Mesenchymal stem cell (in vitro differentiated cells and primary cell): ENCODE measurements at regions not wholly inside any gene's neighbourhood (a gene's known extent, or its start where the extent isn't known, plus 50 kb on each side); places are given as distances from the start of the nearest gene placed in this dataset.

ENCODE experiments used
- DNase-seq: peaks from one replicate; pipeline ENCODE4 v3.0.0-alpha.2; 2013
- H2AFZ ChIP-seq: one replicate; pipeline ENCODE4 v1.6.1; 2013; ENCODE audit warnings: low read depth, mild to moderate bottlenecking, control low read depth, inconsistent platforms, low read length, moderate library complexity
- H2AK5ac ChIP-seq: 2 replicates; pipeline ENCODE4 v1.6.1; 2013; ENCODE audit warnings: low read length, moderate library complexity, mild to moderate bottlenecking, inconsistent platforms; ENCODE audit not compliant: severe bottlenecking
- H2BK120ac ChIP-seq: one replicate; pipeline ENCODE4 v1.6.1; 2013; ENCODE audit warnings: low read depth, mild to moderate bottlenecking, inconsistent platforms, low read length, moderate library complexity
- H2BK12ac ChIP-seq, 2 experiments: one replicate each; pipeline ENCODE4 v1.6.1; 2013; ENCODE audit warnings: inconsistent platforms in 2 of 2, low read length in 2 of 2, mild to moderate bottlenecking in 2 of 2, moderate library complexity in 2 of 2, control low read depth in 1 of 2
- H2BK15ac ChIP-seq: one replicate; pipeline ENCODE4 v1.6.1; 2013; ENCODE audit warnings: mild to moderate bottlenecking, low read depth, inconsistent platforms; ENCODE audit not compliant: poor library complexity, severe bottlenecking
- H2BK5ac ChIP-seq: 2 replicates; pipeline ENCODE4 v1.6.1; 2013; ENCODE audit warnings: low read depth, mild to moderate bottlenecking, low read length, control low read depth, inconsistent platforms; ENCODE audit not compliant: poor library complexity, severe bottlenecking
- H3K14ac ChIP-seq, 2 experiments: one replicate each; pipeline ENCODE4 v1.6.1; 2013; ENCODE audit warnings: inconsistent platforms in 2 of 2, low read length in 2 of 2, control low read depth in 1 of 2, mild to moderate bottlenecking in 1 of 2, moderate library complexity in 1 of 2
- H3K18ac ChIP-seq, 2 experiments: one replicate each; pipeline ENCODE4 v1.6.1; 2013; ENCODE audit warnings: inconsistent platforms in 2 of 2, low read length in 2 of 2, control low read depth in 1 of 2, low read depth in 1 of 2, mild to moderate bottlenecking in 1 of 2
- H3K23ac ChIP-seq, 2 experiments: one replicate each; pipeline ENCODE4 v1.6.1; 2013; ENCODE audit warnings: inconsistent platforms in 2 of 2, low read length in 2 of 2, mild to moderate bottlenecking in 2 of 2, moderate library complexity in 2 of 2, control low read depth in 1 of 2
- H3K27ac ChIP-seq: 2 replicates; pipeline ENCODE4 v1.5.1; 2013; ENCODE audit warnings: mild to moderate bottlenecking, moderate library complexity, low read length, control low read depth, inconsistent platforms; ENCODE audit not compliant: poor library complexity, severe bottlenecking
- H3K27me3 ChIP-seq, 2 experiments: 2 replicates each; pipeline versions ENCODE4 v1.6.1 to v1.7.0; 2013; ENCODE audit warnings: low read length in 2 of 2, mild to moderate bottlenecking in 2 of 2, moderate library complexity in 2 of 2, control low read depth in 1 of 2, inconsistent platforms in 1 of 2; ENCODE audit not compliant: control insufficient read depth in 1 of 2, insufficient read depth in 1 of 2
- H3K36me3 ChIP-seq, 2 experiments: 2 replicates each; pipeline versions ENCODE4 v1.6.1 to v1.7.0; 2013; ENCODE audit warnings: low read length in 2 of 2, control low read depth in 1 of 2, inconsistent platforms in 1 of 2, low read depth in 1 of 2, mild to moderate bottlenecking in 1 of 2; ENCODE audit not compliant: insufficient read depth in 2 of 2, control insufficient read depth in 1 of 2
- H3K4ac ChIP-seq, 2 experiments: one replicate each; pipeline ENCODE4 v1.6.1; 2013; ENCODE audit warnings: inconsistent platforms in 2 of 2, low read length in 2 of 2, mild to moderate bottlenecking in 2 of 2, moderate library complexity in 2 of 2, control low read depth in 1 of 2, low read depth in 1 of 2
- H3K4me1 ChIP-seq: 2 replicates; pipeline ENCODE4 v1.6.1; 2013; ENCODE audit warnings: low read depth, low read length, control low read depth; ENCODE audit not compliant: control insufficient read depth, insufficient read depth
- H3K4me2 ChIP-seq: 2 replicates; pipeline ENCODE4 v1.6.1; 2013; ENCODE audit warnings: low read length, mild to moderate bottlenecking, inconsistent platforms; ENCODE audit not compliant: poor library complexity, severe bottlenecking
- H3K4me3 ChIP-seq, 2 experiments: 2 replicates each; pipeline versions ENCODE4 v1.5.1 to v1.7.0; 2013; ENCODE audit warnings: low read length in 2 of 2, mild to moderate bottlenecking in 2 of 2, control low read depth in 1 of 2, low read depth in 1 of 2; ENCODE audit not compliant: insufficient read depth in 1 of 2
- H3K79me1 ChIP-seq: replicated peaks from 2 replicates; pipeline ENCODE4 v1.6.1; 2013; ENCODE audit warnings: mild to moderate bottlenecking, control low read depth, low read length, inconsistent platforms; ENCODE audit not compliant: poor library complexity, severe bottlenecking
- H3K9ac ChIP-seq: 2 replicates; pipeline ENCODE4 v1.7.0; 2013; ENCODE audit warnings: mild to moderate bottlenecking, low read length, moderate library complexity
- H3K9me3 ChIP-seq: 2 replicates; pipeline ENCODE4 v1.7.0; 2013; ENCODE audit warnings: mild to moderate bottlenecking, low read length; ENCODE audit not compliant: control insufficient read depth
- H4K8ac ChIP-seq: one replicate; pipeline ENCODE4 v1.6.1; 2013; ENCODE audit warnings: inconsistent platforms, mild to moderate bottlenecking, low read length, moderate library complexity
- H4K91ac ChIP-seq: one replicate; pipeline ENCODE4 v1.6.1; 2013; ENCODE audit warnings: mild to moderate bottlenecking, low read length, inconsistent platforms
- WGBS: methylation state at CpG from one replicate; pipeline ENCODE4 v1.1.7; 2013; ENCODE audit warnings: mixed read lengths; 5-methylcytosine and 5-hydroxymethylcytosine counted together

- H2BK15ac ChIP-seq: no peak overlapping the region
- H2BK120ac ChIP-seq: no peak overlapping the region
- no peak overlapping the region for H3K18ac ChIP-seq
- H3K27ac ChIP-seq: no peak overlapping the region
- H2BK5ac ChIP-seq: no peak overlapping the region
- H3K36me3 ChIP-seq: no peaks in the 10 kb centered on the region
- peaks cover 7% of the 10 kb centered on the region for H3K9me3 ChIP-seq
- H3K9ac ChIP-seq: no peak overlapping the region
- 87% methylated on average over 5 of the region's 5 CpGs for WGBS
- H3K4me1 ChIP-seq: no peaks in the 10 kb centered on the region
- DNase-seq: no peak
- no peak overlapping the region for H4K8ac ChIP-seq
- H3K4me2 ChIP-seq: no peak overlapping the region
- H3K4me3 ChIP-seq: no peak overlapping the region
- no peak overlapping the region for H3K4ac ChIP-seq
- no peak overlapping the region for H2AFZ ChIP-seq
- no peak overlapping the region for H2BK12ac ChIP-seq
- no peak overlapping the region for H3K14ac ChIP-seq
- no peaks in the 10 kb centered on the region for H3K79me1 ChIP-seq
- H3K23ac ChIP-seq: no peak overlapping the region
- no peak overlapping the region for H4K91ac ChIP-seq
- no peaks in the 10 kb centered on the region for H3K27me3 ChIP-seq
- H2AK5ac ChIP-seq: no peak overlapping the region
These were observed 602.6 kb upstream of the HS3ST5 start for GRCh38 chr6:114945392-114945791.

GRCh38 chr6:114941078-114941477, 598.3 kb upstream of the HS3ST5 start:
- Histone ChIP-seq H3K4me1 (no peaks in the 10 kb centered on the region), H3K36me3 (no peaks in the 10 kb centered on the region), H3K18ac (no peak overlapping the region), H2BK120ac (no peak overlapping the region), H4K91ac (no peak overlapping the region), H3K27me3 (no peaks in the 10 kb centered on the region), H3K9ac (no peak overlapping the region), H3K79me1 (no peaks in the 10 kb centered on the region), H3K4me2 (no peak overlapping the region), H3K14ac (no peak overlapping the region), H2BK5ac (no peak overlapping the region), H3K23ac (no peak overlapping the region), H3K9me3 (peaks cover 6% of the 10 kb centered on the region), H2BK15ac (no peak overlapping the region), H4K8ac (no peak overlapping the region), H3K4ac (no peak overlapping the region), H3K4me3 (no peak overlapping the region), H2AFZ (no peak overlapping the region), H2AK5ac (no peak overlapping the region), H3K27ac (no peak overlapping the region), H2BK12ac (no peak overlapping the region)
- no peak for DNase-seq

- Histone ChIP-seq H3K4me1 (no peaks in the 10 kb centered on the region), H3K36me3 (no peaks in the 10 kb centered on the region), H2AFZ (no peak overlapping the region), H4K91ac (no peak overlapping the region), H2BK12ac (no peak overlapping the region), H3K14ac (no peak overlapping the region), H3K9ac (no peak overlapping the region), H3K4ac (no peak overlapping the region), H3K9me3 (peaks cover 7% of the 10 kb centered on the region), H3K18ac (no peak overlapping the region), H2BK15ac (no peak overlapping the region), H3K4me3 (no peak overlapping the region), H3K79me1 (no peaks in the 10 kb centered on the region), H2AK5ac (no peak overlapping the region), H2BK5ac (no peak overlapping the region), H2BK120ac (no peak overlapping the region), H3K27ac (no peak overlapping the region), H3K23ac (no peak overlapping the region), H4K8ac (no peak overlapping the region), H3K4me2 (no peak overlapping the region), H3K27me3 (no peaks in the 10 kb centered on the region)
- WGBS: no CpG with 5 or more reads among the region's 1 CpG
- no peak for DNase-seq
These were observed 597.4 kb upstream of the HS3ST5 start for GRCh38 chr6:114940181-114940580.

GRCh38 chr6:114939630-114940029, 596.8 kb upstream of the HS3ST5 start:
- no peak for DNase-seq
- H3K23ac ChIP-seq: no peak overlapping the region
- no peak overlapping the region for H4K8ac ChIP-seq
- H3K27ac ChIP-seq: no peak overlapping the region
- H2BK15ac ChIP-seq: no peak overlapping the region
- no peak overlapping the region for H2AFZ ChIP-seq
- H4K91ac ChIP-seq: no peak overlapping the region
- no peak overlapping the region for H3K4me2 ChIP-seq
- H3K79me1 ChIP-seq: no peaks in the 10 kb centered on the region
- H3K9ac ChIP-seq: no peak overlapping the region
- no peaks in the 10 kb centered on the region for H3K36me3 ChIP-seq
- H2BK12ac ChIP-seq: no peak overlapping the region
- H3K4me3 ChIP-seq: no peak overlapping the region
- H3K14ac ChIP-seq: no peak overlapping the region
- no peak overlapping the region for H3K4ac ChIP-seq
- H3K4me1 ChIP-seq: no peaks in the 10 kb centered on the region
- no peak overlapping the region for H2BK120ac ChIP-seq
- peaks cover 10% of the 10 kb centered on the region for H3K9me3 ChIP-seq
- WGBS: 80% methylated on average over 2 of the region's 2 CpGs
- H2BK5ac ChIP-seq: no peak overlapping the region
- no peak overlapping the region for H3K18ac ChIP-seq
- no peak overlapping the region for H2AK5ac ChIP-seq
- H3K27me3 ChIP-seq: no peaks in the 10 kb centered on the region
